ENCODE measurements at regions not wholly inside any gene's neighbourhood (a gene's known extent, or its start where the extent isn't known, plus 50 kb on each side); places are given as distances from the start of the nearest gene placed in this dataset.

DNA sequence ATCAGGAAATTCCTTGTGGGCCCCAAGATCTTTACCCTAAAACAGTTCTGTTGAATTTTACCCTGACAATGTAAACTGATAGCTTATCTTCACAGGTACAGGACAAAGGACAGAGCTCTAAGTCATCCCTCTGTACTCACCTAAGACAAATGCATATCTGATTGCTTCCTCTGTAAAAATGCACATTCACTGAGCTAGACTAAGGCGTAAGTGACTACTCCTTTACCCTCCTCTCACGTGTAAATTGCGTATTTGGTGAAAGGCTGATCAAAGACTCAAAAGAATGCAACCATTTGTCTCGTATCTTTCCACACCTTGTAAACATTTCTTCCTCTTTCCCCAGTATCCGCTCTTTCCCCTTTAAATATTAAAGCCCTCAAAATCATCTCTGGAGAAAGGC is 80.6 kb upstream of the LRCH1 start:
- TF ChIP-seq, protein P1, sequence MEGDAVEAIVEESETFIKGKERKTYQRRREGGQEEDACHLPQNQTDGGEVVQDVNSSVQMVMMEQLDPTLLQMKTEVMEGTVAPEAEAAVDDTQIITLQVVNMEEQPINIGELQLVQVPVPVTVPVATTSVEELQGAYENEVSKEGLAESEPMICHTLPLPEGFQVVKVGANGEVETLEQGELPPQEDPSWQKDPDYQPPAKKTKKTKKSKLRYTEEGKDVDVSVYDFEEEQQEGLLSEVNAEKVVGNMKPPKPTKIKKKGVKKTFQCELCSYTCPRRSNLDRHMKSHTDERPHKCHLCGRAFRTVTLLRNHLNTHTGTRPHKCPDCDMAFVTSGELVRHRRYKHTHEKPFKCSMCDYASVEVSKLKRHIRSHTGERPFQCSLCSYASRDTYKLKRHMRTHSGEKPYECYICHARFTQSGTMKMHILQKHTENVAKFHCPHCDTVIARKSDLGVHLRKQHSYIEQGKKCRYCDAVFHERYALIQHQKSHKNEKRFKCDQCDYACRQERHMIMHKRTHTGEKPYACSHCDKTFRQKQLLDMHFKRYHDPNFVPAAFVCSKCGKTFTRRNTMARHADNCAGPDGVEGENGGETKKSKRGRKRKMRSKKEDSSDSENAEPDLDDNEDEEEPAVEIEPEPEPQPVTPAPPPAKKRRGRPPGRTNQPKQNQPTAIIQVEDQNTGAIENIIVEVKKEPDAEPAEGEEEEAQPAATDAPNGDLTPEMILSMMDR (IDR thresholded peaks at IDR 0.05; ENCODE audit: low read depth, low read length, missing input control) = no peak
- TF ChIP-seq RAD21 (IDR thresholded peaks at IDR 0.05) = no peak
- TF ChIP-seq, protein P2, sequence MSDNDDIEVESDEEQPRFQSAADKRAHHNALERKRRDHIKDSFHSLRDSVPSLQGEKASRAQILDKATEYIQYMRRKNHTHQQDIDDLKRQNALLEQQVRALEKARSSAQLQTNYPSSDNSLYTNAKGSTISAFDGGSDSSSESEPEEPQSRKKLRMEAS (IDR thresholded peaks at IDR 0.05) = no peak
- TF ChIP-seq TAF1 (conservative IDR thresholded peaks at IDR 0.05) = no peak
- TF ChIP-seq FOXA1 (IDR thresholded peaks at IDR 0.05) = no peak
- no peak for TF ChIP-seq ZBTB33 (IDR thresholded peaks at IDR 0.05)
